Activated CD4-positive, alpha-beta T cell treated with anti-CD3 and anti-CD28 coated beads, Interleukin-2, Interleukin-6, amounts not matched to agents 100 ng/mL and 50 ng/mL, durations not matched to agents 16 hours and 8 hours (primary cell): ENCODE measurements at regions not wholly inside any gene's neighbourhood (a gene's known extent, or its start where the extent isn't known, plus 50 kb on each side); places are given as distances from the start of the nearest gene placed in this dataset.
"Not testable (repeated sequence)": the region's sequence is repeated elsewhere in the genome, so short reads cannot be mapped to it uniquely, and the experiment has no call there.

Experiments used
- DNase-seq: peaks from one replicate; pipeline ENCODE4 v3.0.0-alpha.2; 2020

DNA sequence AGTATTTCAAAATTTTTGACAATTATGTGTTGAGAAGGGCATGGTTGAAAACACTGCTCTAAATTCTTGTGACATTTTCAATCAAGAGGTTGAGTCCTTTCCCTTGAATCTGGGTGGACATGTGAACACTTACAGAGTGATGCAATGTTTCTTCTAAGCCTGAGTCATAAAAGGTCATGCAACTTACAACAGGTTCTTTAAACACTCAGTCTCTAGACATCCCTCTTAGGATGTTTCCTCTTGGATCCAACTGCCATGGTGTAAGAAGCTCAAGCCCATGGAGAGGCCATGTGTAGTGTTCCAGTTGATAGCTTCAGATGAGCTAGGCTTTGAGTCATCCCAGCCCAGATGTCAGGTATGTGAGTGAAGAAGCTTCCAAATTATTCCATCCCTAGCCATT lies 232.2 kb upstream of the MAOA start:
- no peak for DNase-seq

DNA sequence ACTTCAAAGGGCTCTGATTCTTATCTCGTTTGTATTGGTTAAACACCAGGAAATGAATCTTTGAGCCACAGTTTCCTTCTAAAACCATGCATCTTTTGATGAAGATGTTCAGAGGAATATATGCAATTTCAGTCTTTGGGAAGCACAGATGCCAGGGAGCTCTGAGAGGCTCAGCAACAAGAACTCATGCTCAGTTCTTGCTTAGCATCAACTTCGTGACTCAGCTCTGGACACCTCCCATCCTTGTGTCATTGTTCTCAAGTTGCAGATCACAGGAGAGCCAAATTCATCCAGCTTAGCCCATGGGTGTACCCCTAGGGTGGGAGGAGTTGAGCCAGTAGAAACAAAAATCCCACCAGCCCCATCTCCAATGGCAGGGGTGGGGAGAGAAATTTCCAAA lies 219.6 kb upstream of the MAOA start:
- no peak for DNase-seq

DNA sequence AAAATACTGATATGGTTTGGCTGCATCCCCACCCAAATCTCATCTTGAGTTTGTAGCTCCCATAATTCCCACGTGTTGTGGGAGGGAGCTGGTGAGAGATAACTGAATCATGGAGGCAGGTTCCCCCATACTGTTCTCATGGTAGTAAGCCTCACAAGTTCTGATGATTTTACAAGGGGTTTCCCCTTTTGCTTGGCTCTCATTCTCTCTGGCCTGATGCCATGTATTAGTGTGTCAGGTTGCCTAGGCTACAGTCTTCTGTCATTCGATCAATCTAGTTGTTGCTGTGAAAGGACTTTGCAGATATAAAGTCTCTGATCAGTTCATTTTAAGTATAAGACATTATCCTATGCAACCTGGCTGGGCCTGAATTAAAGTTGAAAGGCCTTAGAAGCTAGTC lies 209.3 kb upstream of the MAOA start:
- DNase-seq, result no peak

DNA sequence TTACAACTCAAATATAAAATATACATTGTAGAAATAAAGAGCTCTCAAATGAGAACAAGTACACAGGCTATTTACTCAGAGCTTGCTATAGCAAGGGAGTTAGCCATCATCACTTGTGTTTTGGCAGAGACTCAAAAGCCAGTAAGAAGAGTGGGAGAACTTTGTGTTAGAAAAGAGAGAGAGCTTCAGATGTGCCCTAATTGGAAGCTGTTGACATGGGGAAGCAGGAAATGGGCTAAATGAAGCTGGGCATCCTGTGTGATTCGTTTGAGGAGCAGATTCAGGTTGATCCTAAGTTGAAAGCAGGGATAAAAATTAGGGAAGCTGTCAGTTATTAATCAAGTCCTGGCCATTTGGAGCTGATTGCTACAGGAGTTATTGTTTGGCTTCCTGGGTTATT lies 207.4 kb upstream of the MAOA start:
- no peak for DNase-seq

DNA sequence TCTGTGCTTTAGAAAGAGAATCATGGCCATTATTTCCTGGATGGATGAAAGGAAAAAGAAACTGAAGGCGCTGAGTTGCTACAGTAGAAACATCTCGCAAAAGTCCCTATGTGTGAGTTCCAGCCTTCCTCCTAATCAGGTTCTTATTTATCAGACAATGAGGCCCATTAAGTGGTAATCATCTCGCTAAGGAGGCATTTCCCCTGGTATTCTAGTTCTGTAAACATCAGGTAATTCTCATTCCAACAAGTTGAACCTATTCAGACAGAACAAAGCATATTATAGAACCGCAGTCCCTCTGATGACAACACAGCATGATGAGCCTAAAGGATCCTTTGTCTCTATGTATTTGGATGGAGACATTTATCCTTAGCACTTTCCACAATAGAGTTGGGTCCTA lies 205.7 kb upstream of the MAOA start:
- DNase-seq, result no peak

DNA sequence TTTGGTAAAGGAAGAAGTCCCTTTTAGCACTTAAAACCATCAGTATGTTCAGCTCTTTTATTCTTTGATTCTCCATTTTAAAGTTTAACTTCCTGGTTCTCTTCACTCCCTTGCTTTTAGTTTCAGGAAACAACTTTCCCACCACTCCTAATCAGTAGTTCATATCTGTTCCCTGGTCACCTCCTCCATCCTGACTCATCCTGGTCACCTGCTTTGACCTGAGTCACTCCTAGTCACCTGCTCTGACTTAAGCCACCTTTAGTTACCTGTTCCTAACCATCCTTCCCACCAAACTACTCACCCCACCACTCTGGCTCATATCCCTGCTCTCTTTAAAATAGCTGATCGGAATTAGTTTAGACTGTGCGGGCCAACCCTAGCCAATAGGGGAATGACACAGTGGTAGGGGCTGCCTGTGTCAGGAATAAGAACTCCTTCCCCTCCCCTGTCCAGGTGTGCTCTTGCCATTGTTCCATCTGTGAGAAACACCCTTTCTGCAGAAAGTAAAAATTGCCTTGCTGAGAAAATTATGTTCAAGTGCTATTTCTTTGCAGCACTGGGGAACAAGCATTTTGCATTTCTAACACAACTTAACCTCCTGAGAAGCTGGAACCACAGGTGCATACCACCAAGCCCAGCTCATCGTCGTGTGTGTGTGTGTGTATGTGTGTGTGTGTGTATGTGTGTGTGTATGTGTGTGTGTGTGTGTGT lies 204.0 kb upstream of the MAOA start:
- DNase-seq, result not testable (repeated sequence)

DNA sequence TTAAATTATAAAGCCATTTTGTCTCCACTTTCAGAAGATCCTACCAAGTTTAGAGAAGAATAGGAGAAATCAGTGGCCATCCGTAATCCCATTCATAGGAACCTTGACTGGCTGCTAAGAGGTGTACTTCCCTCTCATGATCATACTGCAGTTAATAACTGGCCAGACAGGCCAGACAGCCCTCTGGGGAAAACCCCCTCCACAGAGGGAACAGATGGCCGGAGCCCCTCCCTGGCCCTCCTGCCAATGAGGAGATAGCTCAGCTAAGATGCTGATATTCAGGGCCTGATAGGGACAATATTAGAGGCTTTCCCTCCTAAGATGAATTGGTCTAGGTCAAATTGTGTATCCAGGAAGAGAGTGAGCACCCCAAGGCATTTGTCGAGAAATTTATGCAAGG lies 200.0 kb upstream of the MAOA start:
- no peak for DNase-seq

DNA sequence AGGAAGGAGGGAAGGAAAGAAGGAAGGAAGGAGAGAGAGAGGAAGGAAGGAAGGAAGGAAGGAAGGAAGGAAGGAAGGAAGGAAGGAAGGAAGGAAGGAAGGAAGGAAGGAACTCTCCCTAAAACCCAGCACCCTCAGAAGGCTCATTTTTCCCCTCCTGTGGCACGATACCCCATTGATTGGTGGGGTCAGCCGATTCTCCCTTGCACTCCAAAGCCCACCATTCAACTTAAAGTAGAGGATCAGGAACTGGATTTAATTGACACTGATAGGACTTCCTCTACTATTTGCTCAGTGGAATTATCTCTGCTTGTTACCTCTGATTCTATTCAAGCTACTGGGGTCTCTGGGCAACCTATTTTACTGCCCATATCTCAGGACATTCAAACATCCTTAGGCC lies 199.2 kb upstream of the MAOA start:
- no peak for DNase-seq

DNA sequence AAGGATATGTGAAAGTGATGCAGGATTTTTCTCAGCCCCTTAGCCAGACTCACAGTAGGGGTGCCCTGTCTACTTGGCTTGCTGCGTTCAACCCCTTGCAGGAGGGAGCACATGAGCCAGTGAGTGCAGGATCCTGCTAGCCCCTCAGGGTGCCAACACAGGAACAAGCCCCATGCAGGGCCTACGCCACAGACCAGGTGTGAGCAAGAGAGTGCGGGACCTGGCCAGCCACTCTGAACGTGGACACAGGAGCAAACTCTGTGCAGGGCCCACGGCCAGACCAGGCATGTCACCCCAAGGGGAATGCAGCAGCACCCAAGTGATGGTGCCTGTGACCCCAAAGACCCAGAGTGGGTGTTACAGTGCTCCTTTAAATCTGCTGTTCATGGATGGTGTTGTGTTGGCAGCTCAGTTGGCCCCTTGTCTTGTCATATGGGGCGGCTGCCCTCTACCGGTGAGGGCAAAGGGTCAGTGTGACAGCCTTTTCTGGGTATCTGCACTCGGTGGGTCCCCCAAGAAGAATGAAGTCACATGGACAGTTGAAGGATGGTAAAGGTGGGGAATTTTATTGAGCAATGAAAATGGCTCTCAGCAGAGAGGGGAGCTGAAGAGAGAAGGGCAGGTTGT lies 188.4 kb upstream of the MAOA start:
- peak; percentile 4 for DNase-seq

DNA sequence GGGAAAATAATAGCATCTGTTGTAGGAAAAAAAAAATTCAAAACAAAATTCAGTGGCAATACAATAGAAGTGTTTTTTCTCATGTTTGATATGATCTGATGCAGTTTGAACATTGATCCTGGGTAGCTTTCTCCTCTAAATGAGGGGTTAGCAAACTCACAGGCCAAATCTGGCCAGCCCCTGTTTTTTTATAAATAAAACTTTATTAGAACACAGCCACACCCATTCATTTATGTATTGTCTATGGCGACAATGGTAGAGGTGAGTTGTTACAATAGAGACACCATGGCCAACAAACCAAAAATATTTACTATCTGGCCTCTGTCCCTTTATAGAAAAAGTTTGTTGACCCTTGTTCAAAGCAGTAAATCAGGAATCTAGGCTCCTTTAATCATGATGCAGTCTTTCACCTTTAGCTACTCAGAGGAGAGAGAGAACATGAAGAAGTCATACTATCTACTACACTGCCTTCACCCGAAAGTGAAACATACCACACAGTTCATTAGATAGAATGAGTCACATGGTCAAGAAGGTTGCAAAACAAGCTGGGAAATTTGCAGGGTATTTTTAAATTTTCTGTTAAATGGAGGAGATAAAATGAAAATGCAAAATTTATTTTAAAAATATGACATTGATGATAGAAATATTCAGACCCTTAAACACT lies 186.6 kb upstream of the MAOA start:
- no peak for DNase-seq

DNA sequence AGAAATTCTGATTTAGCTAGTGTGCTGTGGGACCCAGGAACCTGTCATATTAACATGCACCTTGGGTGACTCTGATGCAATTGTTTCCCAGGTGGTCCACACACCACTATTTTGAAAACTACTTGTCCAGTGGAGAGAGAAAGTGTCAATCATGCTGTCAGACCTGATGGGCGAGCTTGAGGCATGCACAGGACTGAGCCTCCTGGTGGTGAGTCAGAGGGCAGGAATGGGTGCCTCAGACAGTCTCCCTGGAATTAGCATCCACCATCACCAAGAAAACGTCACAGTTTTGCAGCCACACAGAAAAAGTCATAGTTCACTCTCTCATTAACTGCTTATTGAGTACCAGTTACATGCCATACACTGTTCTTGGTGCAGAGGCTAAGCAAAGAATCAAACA lies 181.8 kb upstream of the MAOA start:
- no peak for DNase-seq

DNA sequence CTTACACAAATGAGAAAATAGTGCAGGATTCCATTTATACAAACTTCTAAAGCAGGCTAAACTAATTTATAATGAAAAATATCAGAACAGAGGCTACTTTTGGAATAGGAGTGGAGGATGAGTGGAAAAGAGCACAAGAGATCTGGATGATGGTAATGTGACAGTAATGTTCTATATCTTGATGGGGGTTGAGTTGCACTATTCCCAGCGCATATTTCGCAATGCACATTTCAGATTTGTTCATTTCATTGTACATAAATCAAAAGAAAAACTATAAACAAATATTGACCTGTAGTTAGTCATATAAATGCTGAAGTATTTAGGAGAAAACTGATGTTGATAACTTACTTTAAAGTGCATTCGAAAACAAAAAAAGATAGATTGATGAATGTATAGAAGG lies 177.0 kb upstream of the MAOA start:
- DNase-seq, result no peak

DNA sequence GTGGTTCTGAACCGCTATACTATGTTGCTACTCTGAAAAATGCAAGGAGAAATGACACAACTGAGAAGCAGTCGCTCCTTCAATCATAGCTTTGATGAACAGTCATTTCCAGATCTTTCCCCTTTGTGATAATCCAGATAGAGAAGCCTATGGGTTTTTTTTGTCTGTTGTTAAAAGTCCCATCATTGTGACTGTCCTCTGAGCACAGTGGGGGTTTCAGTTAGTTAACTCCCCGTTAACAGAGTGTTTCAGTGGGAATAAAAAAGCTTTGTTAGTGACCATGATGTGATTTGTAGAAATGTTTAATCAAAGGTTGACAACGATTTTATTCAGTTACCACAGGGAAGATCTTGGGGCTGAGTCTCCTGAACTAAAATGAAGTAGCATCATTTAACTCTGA lies 176.2 kb upstream of the MAOA start:
- no peak for DNase-seq

DNA sequence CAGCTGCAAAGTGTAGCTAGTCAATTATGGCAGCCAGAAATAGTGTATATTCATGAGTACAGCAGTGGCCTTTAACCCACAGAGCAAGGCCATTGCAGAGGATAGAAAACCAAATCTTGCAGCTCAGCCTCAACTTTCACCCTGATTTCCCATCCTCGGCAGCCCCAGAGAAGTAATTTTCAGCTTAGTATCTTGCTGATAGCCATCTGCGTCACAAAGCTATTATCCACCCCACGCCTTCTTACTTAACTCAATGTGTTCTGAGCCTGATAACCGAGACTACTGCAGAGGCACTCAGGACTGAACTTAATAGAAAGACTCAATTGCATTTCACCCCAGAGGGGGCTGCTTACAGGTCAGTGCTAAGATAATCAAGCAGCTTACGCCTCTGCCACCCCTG lies 174.5 kb upstream of the MAOA start:
- DNase-seq, result no peak

DNA sequence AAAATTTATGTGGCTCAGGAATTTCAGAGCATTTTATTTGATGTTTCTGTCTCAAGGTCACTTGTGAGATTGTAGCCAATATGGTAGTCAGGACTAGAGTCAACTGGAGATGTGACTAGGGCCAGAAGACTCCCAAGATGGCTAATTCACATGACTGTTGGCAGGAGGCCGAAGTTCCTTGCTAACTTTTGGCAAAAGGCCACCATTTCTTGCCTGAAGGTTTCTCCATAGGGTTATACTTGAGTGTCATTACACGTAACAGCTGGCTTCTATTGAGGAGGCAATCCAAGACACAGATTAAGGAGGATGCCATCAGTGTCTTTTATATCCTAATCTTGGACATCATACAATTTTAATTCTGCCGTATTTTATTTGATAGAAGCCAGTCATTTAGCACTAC lies 162.3 kb upstream of the MAOA start:
- DNase-seq, result no peak

DNA sequence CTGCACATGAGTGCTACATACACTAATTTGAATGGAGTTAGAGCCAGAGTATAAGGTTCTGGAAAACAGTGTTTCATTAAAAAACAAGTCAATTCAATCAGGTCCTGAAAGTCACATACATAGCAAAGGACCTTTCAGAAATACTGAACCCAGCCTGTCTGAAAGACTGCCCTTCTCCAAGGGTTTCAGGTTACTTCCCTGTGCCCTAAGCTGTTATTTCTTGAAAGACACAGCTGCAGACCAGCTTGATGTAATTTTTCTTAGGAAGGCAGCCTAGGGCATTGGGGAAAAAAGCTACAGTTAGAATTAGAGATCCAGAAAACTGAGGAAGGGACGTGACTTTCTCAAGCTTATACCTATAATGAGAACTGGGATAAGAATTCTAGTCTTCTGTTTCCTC lies 155.9 kb upstream of the MAOA start:
- no peak for DNase-seq

DNA sequence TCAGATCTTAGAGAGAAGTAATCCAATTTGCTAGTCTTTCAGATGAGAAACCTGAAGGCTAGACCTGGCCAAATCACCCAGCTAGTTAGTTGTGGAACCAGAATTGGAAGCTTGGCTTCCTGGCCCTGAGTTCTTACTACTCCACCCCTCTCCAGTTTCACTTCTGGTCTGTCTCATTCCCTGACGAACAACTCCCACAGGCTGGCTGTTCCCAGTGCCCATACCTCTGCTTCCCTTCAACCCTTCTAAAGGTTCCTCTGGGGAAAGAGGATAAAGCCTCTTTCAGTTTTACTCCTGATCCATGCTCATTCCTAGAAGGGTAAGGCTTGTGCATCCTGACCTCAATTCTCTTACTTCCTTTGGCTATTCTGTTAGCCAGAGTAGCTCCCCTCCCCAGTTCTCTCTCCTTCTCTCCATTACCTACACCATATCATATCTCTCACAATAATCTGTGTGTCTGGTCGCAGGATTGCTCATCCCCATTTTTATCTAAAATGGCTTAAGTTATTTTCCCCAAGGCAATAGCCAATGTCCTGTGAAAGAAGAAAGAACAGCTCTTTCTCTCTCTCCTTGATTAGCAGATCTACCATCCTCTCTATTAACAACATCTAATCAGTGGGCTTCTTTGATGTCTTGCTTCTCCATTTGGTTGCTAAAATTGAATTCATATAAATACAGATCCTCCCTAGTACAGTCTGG lies 155.0 kb upstream of the MAOA start:
- DNase-seq, result no peak

DNA sequence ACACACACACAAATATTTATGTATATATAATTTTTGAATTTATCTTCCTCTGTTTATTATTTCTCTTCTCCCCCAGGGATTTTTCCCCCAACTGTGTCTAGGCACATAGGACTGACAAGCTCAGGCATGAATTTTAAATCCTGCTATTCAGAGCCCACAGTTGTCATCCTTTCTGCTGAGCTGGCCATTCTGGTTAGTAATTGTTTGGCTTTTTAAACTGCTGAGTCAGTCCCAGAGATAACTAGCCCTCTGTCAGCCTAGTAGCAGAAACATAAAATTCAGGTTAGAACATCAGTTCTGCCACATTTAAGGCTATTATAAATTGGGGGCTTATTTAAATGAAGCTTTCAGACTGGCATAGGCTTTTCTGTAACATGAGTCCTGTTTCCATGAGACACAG lies 151.7 kb upstream of the MAOA start:
- DNase-seq, result no peak

DNA sequence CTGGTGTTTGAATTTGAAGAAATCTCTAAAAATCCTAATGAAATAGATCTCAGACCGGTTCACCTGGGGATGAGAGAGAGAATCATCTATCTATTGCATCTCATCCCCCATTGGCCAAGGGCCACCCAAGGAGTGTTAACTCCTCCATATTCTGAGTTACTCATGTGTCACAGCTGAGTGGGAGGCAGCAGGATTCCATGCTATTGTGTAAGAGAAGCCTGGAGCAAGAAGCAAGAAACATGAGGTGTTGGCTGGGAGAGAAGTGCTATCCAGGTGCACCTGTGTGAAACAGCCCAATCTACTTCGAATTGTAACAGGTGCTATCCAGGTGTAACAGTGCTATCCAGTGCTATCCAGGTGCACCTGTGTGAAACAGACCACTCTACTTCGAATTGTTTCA lies 150.3 kb upstream of the MAOA start:
- no peak for DNase-seq

DNA sequence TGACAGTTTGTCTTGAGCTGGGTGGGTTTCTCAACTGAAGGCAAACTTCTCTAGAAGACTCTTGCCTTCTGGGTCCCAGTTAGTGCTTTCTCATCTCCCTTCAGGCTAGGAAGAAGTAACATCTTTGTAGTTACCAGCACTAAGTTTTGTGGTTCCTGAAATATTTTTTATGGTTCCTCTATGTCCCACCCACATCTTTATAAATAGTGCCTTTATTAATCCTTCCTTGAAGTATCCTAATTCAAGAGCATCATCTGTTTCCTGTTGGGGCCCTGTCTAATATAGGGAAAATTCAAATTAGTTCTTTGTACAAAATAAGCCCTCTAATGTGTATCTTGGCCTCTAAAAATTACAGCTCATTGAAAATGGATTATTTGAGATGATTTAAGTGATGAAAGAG lies 147.4 kb upstream of the MAOA start:
- DNase-seq, result no peak

DNA sequence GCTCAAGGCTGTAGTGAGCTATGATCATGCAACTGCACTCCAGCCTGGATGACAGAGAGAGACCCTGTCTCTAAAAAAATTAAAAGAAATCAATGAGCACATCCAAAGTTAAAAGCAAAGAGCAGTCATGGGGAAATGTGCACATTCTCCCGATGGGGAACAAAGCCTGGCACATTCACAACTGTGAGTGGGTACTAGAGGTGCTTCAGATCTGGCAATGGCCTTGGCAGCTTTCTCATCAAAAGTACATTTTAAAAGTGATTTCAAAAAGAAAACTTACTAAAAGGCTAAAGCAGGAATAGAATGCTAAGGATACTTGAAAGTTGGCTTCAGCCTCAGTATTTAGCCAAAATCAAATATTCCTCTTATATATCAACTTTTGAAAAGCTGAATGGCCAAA lies 145.9 kb upstream of the MAOA start:
- no peak for DNase-seq

DNA sequence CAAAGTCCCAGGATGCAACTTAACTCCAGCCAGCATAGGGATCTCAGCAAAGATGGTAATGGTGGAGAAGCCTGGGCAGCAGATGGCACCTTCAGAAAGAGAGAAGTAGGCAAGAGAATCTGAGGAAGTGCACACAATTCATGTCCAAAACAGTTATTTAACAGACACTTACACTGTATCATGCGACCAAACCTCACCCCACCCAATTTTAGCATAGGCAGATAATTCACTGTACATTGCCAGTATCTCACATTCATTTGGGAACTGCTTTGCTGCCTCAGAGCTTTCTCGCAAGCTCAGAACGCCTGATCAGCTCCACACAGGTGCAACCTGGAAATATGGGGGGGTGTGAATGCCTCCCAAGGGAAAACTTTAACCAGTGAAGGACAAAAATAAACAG lies 143.0 kb upstream of the MAOA start:
- no peak for DNase-seq

DNA sequence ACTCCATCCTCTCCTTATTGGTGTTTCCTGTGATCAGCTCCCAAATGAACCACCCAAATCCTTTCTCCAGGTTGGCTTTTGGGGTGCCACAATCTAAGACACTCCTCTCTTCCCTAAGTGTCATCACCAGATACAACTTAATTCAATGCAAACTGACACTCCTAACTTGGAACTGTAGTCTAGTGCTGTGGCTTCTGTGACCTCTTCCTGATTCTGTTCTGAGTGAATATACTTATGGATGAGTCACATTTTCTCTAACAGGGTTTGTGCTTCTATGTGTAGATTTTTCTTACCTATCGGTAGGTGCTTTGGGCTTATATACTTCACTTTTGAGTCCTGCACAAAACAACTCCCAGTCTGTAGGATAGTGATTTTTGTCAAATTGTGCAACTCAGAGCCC lies 141.3 kb upstream of the MAOA start:
- DNase-seq, result no peak

DNA sequence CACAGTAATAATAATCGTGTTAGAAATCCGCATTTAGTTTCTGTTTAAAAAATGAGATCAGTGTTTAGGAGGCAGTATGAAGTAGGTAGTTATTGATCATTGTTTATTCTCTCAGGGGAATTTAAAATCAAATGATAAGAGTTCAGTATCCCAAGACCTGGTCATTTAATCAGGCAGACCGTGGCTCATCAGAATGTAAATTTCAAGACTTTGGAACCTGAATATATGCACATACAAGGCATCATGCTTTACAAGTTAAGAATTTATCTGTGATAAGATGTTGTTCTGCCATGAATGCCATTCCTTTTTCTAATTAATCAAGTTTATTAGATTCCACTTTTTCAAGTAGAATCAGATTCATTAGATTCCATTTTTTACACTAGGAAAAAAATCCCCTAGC lies 133.5 kb upstream of the MAOA start:
- DNase-seq, result no peak
